Colonic mucosa (tissue), 4 donors: ENCODE measurements at regions not wholly inside any gene's neighbourhood (a gene's known extent, or its start where the extent isn't known, plus 50 kb on each side); places are given as distances from the start of the nearest gene placed in this dataset.

ENCODE experiments used
- DNase-seq: peaks from one replicate; pipeline ENCODE4 v3.0.0-alpha.2; 2020
- H3K27ac ChIP-seq: fragments of 200-600 bp; one replicate; pipeline ENCODE4 v1.8.0; 2021
- H3K27me3 ChIP-seq: fragments of 200-600 bp; one replicate; pipeline ENCODE4 v1.8.0; 2021
- H3K36me3 ChIP-seq: fragments of 200-600 bp; one replicate; pipeline ENCODE4 v1.8.0; 2021
- H3K4me1 ChIP-seq: fragments of 200-600 bp; one replicate; pipeline ENCODE4 v1.8.0; 2021; ENCODE audit warnings: mild to moderate bottlenecking
- H3K4me3 ChIP-seq: fragments of 200-600 bp; one replicate; pipeline ENCODE4 v1.8.0; 2021
- H3K9ac ChIP-seq, 2 donors: one replicate each; pipeline ENCODE4 v1.7.0; 2013; ENCODE audit warnings: control low read depth in 2 of 2, low read depth in 2 of 2, low read length in 2 of 2
- H3K9me3 ChIP-seq: fragments of 200-600 bp; one replicate; pipeline ENCODE4 v1.8.0; 2021
- CTCF ChIP-seq: fragments of 200-600 bp; IDR thresholded peaks from one replicate; pipeline ENCODE4 v1.8.0; 2022; ENCODE audit warnings: antibody characterized with exemption, mild to moderate bottlenecking
- intact Hi-C: fragments of 100-400 bp; cut with DNase I; formaldehyde crosslinking; loops from one replicate; pipeline ENCODE4 v1.14.1; 2022
- donor health status: healthy.
- donor health status: DM: no; HTN: no; CAD: no.
- donor health status: DM: no; HTN: no; CAD: no.

GRCh38 chr7:13290975-13291374, 603.5 kb downstream of the ARL4A start:
- no peak overlapping the region for H3K27ac ChIP-seq
- H3K4me1 ChIP-seq = no peaks in the 10 kb centered on the region
- no peaks in the 10 kb centered on the region for H3K27me3 ChIP-seq
- no peak for TF ChIP-seq CTCF
- DNase-seq = no peak
- no peak overlapping the region for H3K4me3 ChIP-seq
- no peaks in the 10 kb centered on the region for H3K9me3 ChIP-seq
- H3K9ac ChIP-seq = no peak overlapping the region
- intact Hi-C loops = no loop called here
- H3K36me3 ChIP-seq = no peaks in the 10 kb centered on the region

- no peak for DNase-seq
- no peaks in the 10 kb centered on the region for H3K4me1 ChIP-seq
- H3K27me3 ChIP-seq = no peaks in the 10 kb centered on the region
- H3K9ac ChIP-seq = no peak overlapping the region
- no peak overlapping the region for H3K4me3 ChIP-seq
- H3K9me3 ChIP-seq = no peaks in the 10 kb centered on the region
- no peaks in the 10 kb centered on the region for H3K36me3 ChIP-seq
- intact Hi-C loops = no loop called here
- no peak overlapping the region for H3K27ac ChIP-seq
- TF ChIP-seq CTCF = no peak
These were observed 606.0 kb downstream of the ARL4A start for GRCh38 chr7:13293264-13294002.

- no peak for DNase-seq
- Histone ChIP-seq H3K4me3 (no peak overlapping the region), H3K27me3 (no peaks in the 10 kb centered on the region)
These were observed 619.6 kb downstream of the ARL4A start for GRCh38 chr7:13307040-13307439.

GRCh38 chr7:13308423-13308822, 621.0 kb downstream of the ARL4A start:
- TF ChIP-seq CTCF = no peak
- Histone ChIP-seq H3K4me1 (no peaks in the 10 kb centered on the region), H3K9ac (no peak overlapping the region), H3K27me3 (no peaks in the 10 kb centered on the region), H3K9me3 (no peaks in the 10 kb centered on the region), H3K4me3 (no peak overlapping the region), H3K36me3 (no peaks in the 10 kb centered on the region), H3K27ac (no peak overlapping the region)
- intact Hi-C loops = no loop called here
- no peak for DNase-seq

More at GRCh38 chr7:13307040-13307439, 619.6 kb downstream of the ARL4A start:
- H3K9me3 ChIP-seq = no peaks in the 10 kb centered on the region
- no peaks in the 10 kb centered on the region for H3K4me1 ChIP-seq
- no peaks in the 10 kb centered on the region for H3K36me3 ChIP-seq
- no peak for TF ChIP-seq CTCF
- no peak overlapping the region for H3K27ac ChIP-seq
- H3K9ac ChIP-seq = no peak overlapping the region
- intact Hi-C loops = no loop called here

GRCh38 chr7:13309535-13309934, 622.1 kb downstream of the ARL4A start:
- H3K9ac ChIP-seq = no peak overlapping the region
- no peak overlapping the region for H3K4me3 ChIP-seq
- H3K36me3 ChIP-seq = no peaks in the 10 kb centered on the region
- H3K4me1 ChIP-seq = no peaks in the 10 kb centered on the region
- no peaks in the 10 kb centered on the region for H3K27me3 ChIP-seq
- TF ChIP-seq CTCF = no peak
- H3K9me3 ChIP-seq = no peaks in the 10 kb centered on the region
- DNase-seq = no peak
- intact Hi-C loops = no loop called here
- H3K27ac ChIP-seq = no peak overlapping the region
